ENCODE measurements at regions not wholly inside any gene's neighbourhood (a gene's known extent, or its start where the extent isn't known, plus 50 kb on each side); places are given as distances from the start of the nearest gene placed in this dataset.
A peak's percentile ranks its signal among the peaks of the same experiment; 100 is the strongest.
"Not testable (repeated sequence)": the region's sequence is repeated elsewhere in the genome, so short reads cannot be mapped to it uniquely, and the experiment has no call there.

- no peak for DNase-seq
These were observed 222.9 kb downstream of the TTLL2 start for GRCh38 chr6:167547751-167548150.

- DNase-seq, result no peak
These were observed 223.6 kb downstream of the TTLL2 start for GRCh38 chr6:167548451-167548850.

GRCh38 chr6:167549213-167549612 is 224.3 kb downstream of the TTLL2 start:
- DNase-seq, result no peak

GRCh38 chr6:167550941-167551627 is 226.2 kb downstream of the TTLL2 start:
- DNase-seq, result peak; percentile 92

- no peak for DNase-seq
These were observed 226.9 kb downstream of the TTLL2 start for GRCh38 chr6:167551628-167552257.

GRCh38 chr6:167552258-167552630 is 227.4 kb downstream of the TTLL2 start:
- no peak for DNase-seq

GRCh38 chr6:167552961-167553735 is 228.3 kb downstream of the TTLL2 start:
- DNase-seq, result no peak

- no peak for DNase-seq
These were observed 228.8 kb downstream of the TTLL2 start for GRCh38 chr6:167553736-167554119.

- DNase-seq, result no peak
These were observed 230.0 kb downstream of the TTLL2 start for GRCh38 chr6:167554854-167555253.

- DNase-seq, result no peak
These were observed 230.9 kb downstream of the TTLL2 start for GRCh38 chr6:167555836-167556235.

GRCh38 chr6:167557675-167558074 is 232.8 kb downstream of the TTLL2 start:
- no peak for DNase-seq

GRCh38 chr6:167558246-167559177 is 233.6 kb downstream of the TTLL2 start:
- DNase-seq, result peak; percentile 90

- peak; percentile 81 for DNase-seq
These were observed 235.0 kb downstream of the TTLL2 start for GRCh38 chr6:167559675-167560479.

- DNase-seq, result no peak
These were observed 236.0 kb downstream of the TTLL2 start for GRCh38 chr6:167560673-167561569.

GRCh38 chr6:167562862-167563261 is 238.0 kb downstream of the TTLL2 start:
- DNase-seq, result not testable (repeated sequence)

GRCh38 chr6:167564416-167565250 is 239.7 kb downstream of the TTLL2 start:
- DNase-seq, result no peak

GRCh38 chr6:167565388-167565787 is 240.5 kb downstream of the TTLL2 start:
- no peak for DNase-seq

- peak; percentile 35 for DNase-seq
These were observed 241.2 kb downstream of the TTLL2 start for GRCh38 chr6:167565884-167566599.

- peak; percentile 60 for DNase-seq
These were observed 241.8 kb downstream of the TTLL2 start for GRCh38 chr6:167566711-167567141.

Data from tongue (tissue), 1 donor.